Peyer's patch (tissue), 4 donors: ENCODE measurements at regions not wholly inside any gene's neighbourhood (a gene's known extent, or its start where the extent isn't known, plus 50 kb on each side); places are given as distances from the start of the nearest gene placed in this dataset.

Experiments
- POLR2A ChIP-seq, 2 donors: fragments of 450-650 bp; IDR thresholded peaks; one replicate each; pipeline ENCODE4 v1.5.1; 2017; ENCODE audit warnings: antibody characterized with exemption in 2 of 2, mild to moderate bottlenecking in 2 of 2, moderate library complexity in 2 of 2
- TF ChIP-seq, protein P1 (sequence below), 6 experiments: fragments of 450-650 bp in 4 of 6; fragments of 200-600 bp in 2 of 6; sonication (generic) in 1 of 6; IDR thresholded peaks; one replicate each; pipeline ENCODE4 v1.5.1; 2017 to 2019; ENCODE audit warnings: antibody characterized with exemption in 6 of 6, mild to moderate bottlenecking in 3 of 6, moderate library complexity in 1 of 6

DNA sequence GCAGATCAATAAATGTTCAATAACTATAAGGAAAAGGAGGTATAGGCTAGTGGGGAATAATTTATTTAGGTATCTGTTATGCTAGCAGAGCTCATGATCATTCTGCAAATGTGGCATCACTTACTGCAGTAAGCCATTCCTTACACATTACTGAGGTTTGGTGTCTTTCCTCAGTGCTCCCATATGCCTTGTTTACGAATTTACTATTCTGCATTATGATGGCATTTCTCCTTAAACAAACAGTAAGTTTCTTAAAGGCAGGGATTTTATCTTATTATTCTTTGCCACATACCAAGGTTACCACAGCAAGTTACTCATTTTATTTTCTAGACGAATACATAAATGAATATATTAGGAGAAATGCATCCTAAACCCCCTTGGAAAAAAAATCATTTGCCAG lies 88.4 kb downstream of the DSEL start:
- TF ChIP-seq POLR2A (IDR thresholded peaks at IDR 0.05): no peak
- TF ChIP-seq, protein P1, sequence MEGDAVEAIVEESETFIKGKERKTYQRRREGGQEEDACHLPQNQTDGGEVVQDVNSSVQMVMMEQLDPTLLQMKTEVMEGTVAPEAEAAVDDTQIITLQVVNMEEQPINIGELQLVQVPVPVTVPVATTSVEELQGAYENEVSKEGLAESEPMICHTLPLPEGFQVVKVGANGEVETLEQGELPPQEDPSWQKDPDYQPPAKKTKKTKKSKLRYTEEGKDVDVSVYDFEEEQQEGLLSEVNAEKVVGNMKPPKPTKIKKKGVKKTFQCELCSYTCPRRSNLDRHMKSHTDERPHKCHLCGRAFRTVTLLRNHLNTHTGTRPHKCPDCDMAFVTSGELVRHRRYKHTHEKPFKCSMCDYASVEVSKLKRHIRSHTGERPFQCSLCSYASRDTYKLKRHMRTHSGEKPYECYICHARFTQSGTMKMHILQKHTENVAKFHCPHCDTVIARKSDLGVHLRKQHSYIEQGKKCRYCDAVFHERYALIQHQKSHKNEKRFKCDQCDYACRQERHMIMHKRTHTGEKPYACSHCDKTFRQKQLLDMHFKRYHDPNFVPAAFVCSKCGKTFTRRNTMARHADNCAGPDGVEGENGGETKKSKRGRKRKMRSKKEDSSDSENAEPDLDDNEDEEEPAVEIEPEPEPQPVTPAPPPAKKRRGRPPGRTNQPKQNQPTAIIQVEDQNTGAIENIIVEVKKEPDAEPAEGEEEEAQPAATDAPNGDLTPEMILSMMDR (IDR thresholded peaks at IDR 0.05): no peak
